GM12872 (cell line): ENCODE measurements at regions not wholly inside any gene's neighbourhood (a gene's known extent, or its start where the extent isn't known, plus 50 kb on each side); places are given as distances from the start of the nearest gene placed in this dataset.

Experiments used
- CTCF ChIP-seq: IDR thresholded peaks from 3 replicates; pipeline ENCODE4 v1.5.1; 2011; ENCODE audit warnings: low read depth, mild to moderate bottlenecking, low read length, moderate library complexity; ENCODE audit not compliant: insufficient read depth

GRCh38 chr6:163841733-163842132 is 427.2 kb downstream of the QKI start:
- no peak for TF ChIP-seq CTCF

GRCh38 chr6:163841326-163841725 is 426.8 kb downstream of the QKI start:
- TF ChIP-seq CTCF = no peak

DNA sequence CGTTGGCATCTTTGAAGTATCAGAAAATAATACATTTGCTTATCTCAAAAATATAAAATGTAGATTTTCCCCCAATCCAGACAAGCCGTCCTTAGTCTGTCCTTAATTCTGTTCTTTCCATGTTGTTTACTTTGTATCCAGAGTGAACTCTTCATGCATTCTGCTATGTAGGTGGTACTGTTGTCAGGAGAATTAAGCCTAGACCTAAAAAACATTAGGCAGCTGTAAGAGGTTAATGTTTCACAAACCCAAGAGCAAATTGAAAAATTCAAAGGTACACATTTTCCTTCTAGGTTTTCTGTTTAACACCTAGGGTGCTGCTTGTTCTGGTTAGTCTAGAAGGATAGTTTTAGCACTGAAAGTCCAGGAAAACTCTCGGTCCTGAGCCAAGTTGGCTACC is 426.4 kb downstream of the QKI start:
- no peak for TF ChIP-seq CTCF

GRCh38 chr6:163839296-163839695 is 424.8 kb downstream of the QKI start:
- TF ChIP-seq CTCF = no peak

DNA sequence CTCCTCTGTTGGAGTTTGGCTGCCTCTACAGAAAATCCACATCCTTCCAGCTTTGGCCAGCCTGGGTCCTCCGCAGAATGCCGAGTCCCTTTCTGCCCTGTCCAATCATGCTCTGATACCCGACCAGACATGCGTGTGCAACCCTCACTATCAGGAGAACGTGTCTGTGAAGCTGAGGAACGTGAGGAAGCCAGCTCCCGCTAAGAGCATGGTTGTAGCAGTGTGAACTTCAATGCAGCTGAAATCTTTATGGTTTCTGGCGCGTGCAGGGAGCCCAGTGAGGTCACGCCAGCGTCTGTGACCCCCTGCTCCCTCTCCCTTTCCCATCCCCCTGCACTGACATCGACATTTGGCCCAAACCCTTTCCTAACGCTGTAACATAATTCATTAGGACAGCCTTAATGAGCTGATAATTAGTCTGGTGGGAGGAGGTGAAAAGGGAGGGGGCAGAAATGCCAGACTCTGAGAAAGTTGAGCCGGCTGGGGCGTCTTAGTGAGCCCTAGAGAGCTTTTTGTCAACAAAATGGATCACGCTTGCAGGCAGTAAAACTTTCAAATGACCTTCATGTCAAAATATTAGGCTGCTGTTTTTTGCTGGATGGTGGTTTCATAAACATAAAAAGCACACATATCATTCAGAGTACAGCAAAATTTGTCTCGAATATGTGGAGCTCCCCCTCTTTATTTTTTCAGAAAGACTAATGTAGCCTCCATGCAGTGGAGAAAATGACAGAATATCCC is 423.3 kb downstream of the QKI start:
- no peak for TF ChIP-seq CTCF

DNA sequence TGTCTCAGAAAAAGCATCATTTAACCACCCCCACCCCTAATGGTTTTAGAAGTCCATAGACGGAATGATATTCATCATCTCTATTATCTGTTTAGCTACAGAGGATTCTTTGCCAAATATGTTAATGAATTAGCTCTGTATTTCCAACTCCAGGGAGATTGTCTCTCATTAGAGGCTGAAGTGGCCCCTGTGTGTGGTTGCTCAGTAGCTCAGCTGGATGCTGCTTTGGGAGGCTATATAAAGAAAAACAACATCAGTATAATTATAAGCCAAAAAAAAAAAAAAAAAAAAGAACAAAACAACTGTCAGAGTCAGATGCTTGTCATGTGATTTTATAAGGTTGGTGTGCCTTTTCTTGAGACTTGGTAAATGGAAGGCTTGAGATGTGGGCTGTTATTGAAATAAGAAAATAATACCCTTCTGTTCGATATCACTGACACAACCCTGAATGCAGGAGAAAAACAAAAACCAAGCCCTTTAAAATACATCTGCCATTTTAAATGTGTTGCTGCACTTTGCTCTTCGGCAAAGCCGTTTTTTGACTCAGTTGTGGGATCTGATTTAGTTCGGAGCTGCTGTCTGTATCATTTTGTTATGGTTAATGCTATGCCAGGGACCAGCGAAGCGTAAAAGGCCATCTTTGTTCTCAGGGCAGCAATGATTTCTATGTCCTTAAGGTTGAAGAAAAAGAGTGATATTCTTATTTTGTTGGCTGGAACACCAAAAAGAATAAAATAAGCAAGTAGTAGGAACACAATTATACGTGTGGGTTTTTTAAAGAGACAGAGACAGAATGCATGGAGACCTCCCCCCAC is 422.6 kb downstream of the QKI start:
- no peak for TF ChIP-seq CTCF

DNA sequence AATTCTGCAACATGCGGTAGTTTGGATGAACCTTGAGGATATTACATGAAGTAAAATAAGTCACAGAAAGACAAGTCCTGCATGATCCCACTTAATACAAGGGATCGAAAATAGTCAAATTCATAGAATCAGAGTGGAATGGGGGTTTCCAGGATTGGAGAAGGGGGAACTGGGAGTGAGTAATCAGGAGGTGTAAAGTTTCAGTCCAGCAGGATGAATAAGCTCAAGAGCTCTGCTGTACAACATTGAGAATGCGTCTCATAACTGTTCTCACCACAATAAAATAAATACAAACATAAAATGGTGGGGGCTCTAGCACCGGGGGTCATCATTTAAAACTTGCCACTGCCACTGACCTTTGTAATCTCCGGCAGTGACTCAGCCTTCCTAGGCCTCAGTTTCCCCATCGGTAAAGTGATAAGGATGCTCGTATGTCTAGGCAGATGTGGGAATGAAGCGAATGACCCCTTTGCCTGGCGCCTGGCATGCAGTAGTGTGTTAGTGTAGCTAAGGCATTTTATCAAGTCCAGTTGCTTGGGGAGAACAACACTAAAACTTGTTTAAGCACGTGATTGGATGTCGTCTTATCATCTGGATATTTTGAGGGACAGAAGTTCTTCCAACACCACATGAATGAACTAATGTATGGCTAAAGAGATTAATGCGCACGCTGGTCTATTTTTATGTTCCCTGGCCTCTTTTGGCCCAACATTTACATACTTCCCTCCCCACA is 421.1 kb downstream of the QKI start:
- TF ChIP-seq CTCF = no peak
